Esophagus muscularis mucosa (tissue), 4 donors: ENCODE measurements at regions not wholly inside any gene's neighbourhood (a gene's known extent, or its start where the extent isn't known, plus 50 kb on each side); places are given as distances from the start of the nearest gene placed in this dataset.

Experiments
- EP300 ChIP-seq: sonication (generic); formaldehyde crosslinking; IDR thresholded peaks from one replicate; pipeline ENCODE4 v1.6.1; 2017; ENCODE audit warnings: antibody characterized with exemption
- POLR2AphosphoS5 ChIP-seq, 2 donors: sonication (generic); formaldehyde crosslinking; IDR thresholded peaks; one replicate each; pipeline ENCODE4 v1.6.1; 2017; ENCODE audit warnings: antibody characterized with exemption in 2 of 2
- TF ChIP-seq, protein P1 (sequence below), 3 experiments: fragments of 200-600 bp in 2 of 3; fragments of 450-650 bp in 1 of 3; sonication (generic) in 2 of 3; IDR thresholded peaks; one replicate each; pipeline ENCODE4 v1.5.1; 2017 to 2019; ENCODE audit warnings: antibody characterized with exemption in 3 of 3, mild to moderate bottlenecking in 2 of 3, moderate library complexity in 1 of 3

DNA sequence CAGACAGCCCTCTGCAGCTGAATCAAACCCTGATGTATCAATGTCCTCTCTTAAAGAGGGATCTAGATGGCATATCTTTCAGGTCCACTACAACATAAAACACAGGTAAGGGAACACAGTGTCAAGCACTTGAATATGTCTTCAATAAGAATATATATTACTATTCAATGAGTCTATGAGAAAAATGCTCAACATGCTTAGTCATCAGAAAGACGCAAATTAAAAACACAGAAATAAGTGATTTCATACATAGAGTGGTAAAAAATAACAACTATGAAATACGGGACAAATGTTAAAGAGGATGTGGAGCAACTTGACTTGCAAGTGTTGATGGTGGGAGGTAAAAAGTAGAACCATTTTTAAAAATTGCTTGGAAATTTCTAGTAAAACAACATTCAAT lies 544.6 kb upstream of the HS3ST1 start:
- TF ChIP-seq EP300 (no peak), POLR2AphosphoS5 (IDR thresholded peaks at IDR 0.05) (no peak)
- TF ChIP-seq, protein P1, sequence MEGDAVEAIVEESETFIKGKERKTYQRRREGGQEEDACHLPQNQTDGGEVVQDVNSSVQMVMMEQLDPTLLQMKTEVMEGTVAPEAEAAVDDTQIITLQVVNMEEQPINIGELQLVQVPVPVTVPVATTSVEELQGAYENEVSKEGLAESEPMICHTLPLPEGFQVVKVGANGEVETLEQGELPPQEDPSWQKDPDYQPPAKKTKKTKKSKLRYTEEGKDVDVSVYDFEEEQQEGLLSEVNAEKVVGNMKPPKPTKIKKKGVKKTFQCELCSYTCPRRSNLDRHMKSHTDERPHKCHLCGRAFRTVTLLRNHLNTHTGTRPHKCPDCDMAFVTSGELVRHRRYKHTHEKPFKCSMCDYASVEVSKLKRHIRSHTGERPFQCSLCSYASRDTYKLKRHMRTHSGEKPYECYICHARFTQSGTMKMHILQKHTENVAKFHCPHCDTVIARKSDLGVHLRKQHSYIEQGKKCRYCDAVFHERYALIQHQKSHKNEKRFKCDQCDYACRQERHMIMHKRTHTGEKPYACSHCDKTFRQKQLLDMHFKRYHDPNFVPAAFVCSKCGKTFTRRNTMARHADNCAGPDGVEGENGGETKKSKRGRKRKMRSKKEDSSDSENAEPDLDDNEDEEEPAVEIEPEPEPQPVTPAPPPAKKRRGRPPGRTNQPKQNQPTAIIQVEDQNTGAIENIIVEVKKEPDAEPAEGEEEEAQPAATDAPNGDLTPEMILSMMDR (IDR thresholded peaks at IDR 0.05): no peak
